DND-41 (cell line): ENCODE measurements at regions not wholly inside any gene's neighbourhood (a gene's known extent, or its start where the extent isn't known, plus 50 kb on each side); places are given as distances from the start of the nearest gene placed in this dataset.

Experiments used
- ATAC-seq: fragments of 200-7000 bp; cut with Tn5 transposase; 3 replicates; pipeline ENCODE4 v1.9.1; 2021; ENCODE audit warnings: low read depth; ENCODE audit not compliant: insufficient read depth
- DNase-seq: peaks from one replicate; pipeline ENCODE4 v3.0.0-alpha.2; 2020
- H2AFZ ChIP-seq: 2 replicates; pipeline ENCODE4 v1.6.0; 2012; ENCODE audit warnings: low read depth, low read length
- H3K27ac ChIP-seq: 2 replicates; pipeline ENCODE4 v1.5.1; 2012; ENCODE audit warnings: low read length, inconsistent platforms
- H3K27me3 ChIP-seq: fragments of 200-600 bp; sonication (generic); 2 replicates; pipeline ENCODE4 v1.6.0; 2012; ENCODE audit warnings: low read length, mild to moderate bottlenecking, inconsistent platforms; ENCODE audit not compliant: insufficient read depth, poor library complexity
- H3K36me3 ChIP-seq: 2 replicates; pipeline ENCODE4 v1.5.1; 2012; ENCODE audit warnings: low read length, inconsistent platforms; ENCODE audit not compliant: insufficient read depth
- H3K4me1 ChIP-seq: 2 replicates; pipeline ENCODE4 v1.5.1; 2012; ENCODE audit warnings: mild to moderate bottlenecking, low read length; ENCODE audit not compliant: insufficient read depth
- H3K4me2 ChIP-seq: 2 replicates; pipeline ENCODE4 v1.6.0; 2012; ENCODE audit warnings: mild to moderate bottlenecking, moderate library complexity, low read length, inconsistent platforms; ENCODE audit not compliant: insufficient read depth
- H3K4me3 ChIP-seq, 2 experiments: fragments of 200-600 bp in 1 of 2; shearing (Covaris generic) in 1 of 2; 2 replicates each; pipeline ENCODE4 v1.5.1; 2012 to 2016; ENCODE audit warnings: inconsistent platforms in 2 of 2, low read length in 2 of 2, mild to moderate bottlenecking in 2 of 2, low read depth in 1 of 2, moderate library complexity in 1 of 2
- H3K79me2 ChIP-seq: 2 replicates; pipeline ENCODE4 v1.6.0; 2012; ENCODE audit warnings: low read length, inconsistent platforms; ENCODE audit not compliant: insufficient read depth
- H3K9ac ChIP-seq: 2 replicates; pipeline ENCODE4 v1.6.0; 2012; ENCODE audit warnings: low read depth, mild to moderate bottlenecking, inconsistent platforms, low read length, moderate library complexity
- H3K9me3 ChIP-seq: 2 replicates; pipeline ENCODE4 v1.5.1; 2012; ENCODE audit warnings: low read length, moderate library complexity, mild to moderate bottlenecking, inconsistent platforms; ENCODE audit not compliant: insufficient read depth, severe bottlenecking
- H4K20me1 ChIP-seq: 2 replicates; pipeline ENCODE4 v1.6.0; 2012; ENCODE audit warnings: low read length; ENCODE audit not compliant: insufficient read depth
- EZH2 ChIP-seq: IDR thresholded peaks from 3 replicates; pipeline ENCODE4 v1.6.1; 2012; ENCODE audit warnings: borderline replicate concordance, low read depth, mild to moderate bottlenecking, moderate library complexity, low read length, inconsistent platforms; ENCODE audit not compliant: severe bottlenecking
- TF ChIP-seq, protein P1 (sequence below): IDR thresholded peaks from 2 replicates; pipeline ENCODE4 v1.5.1; 2012; ENCODE audit warnings: borderline replicate concordance, low read length, moderate library complexity, mild to moderate bottlenecking; ENCODE audit not compliant: poor library complexity, severe bottlenecking; ENCODE audit errors: extremely low read depth

DNA sequence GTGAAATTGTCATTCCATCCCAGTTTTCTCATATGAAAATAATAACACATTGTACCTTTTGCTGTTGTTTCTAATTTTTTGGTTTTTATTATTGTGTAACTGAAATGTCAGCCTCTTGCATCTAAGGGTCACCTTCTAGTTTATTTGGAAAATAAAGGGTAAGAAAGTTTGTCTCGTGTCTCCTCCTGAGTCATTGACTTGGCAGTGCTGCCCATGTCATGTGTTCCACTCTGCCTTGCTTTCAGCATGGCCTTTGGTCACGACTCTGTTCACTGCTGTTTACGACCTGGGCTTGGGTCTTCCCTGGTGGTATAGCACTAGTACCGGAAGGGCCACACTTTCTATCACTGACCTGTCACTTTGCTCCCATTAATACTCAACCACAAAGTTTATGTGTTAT lies 171.4 kb upstream of the RSPO3 start:
- Histone ChIP-seq H3K4me1 (no peaks in the 10 kb centered on the region), H3K4me2 (no peak overlapping the region), H3K79me2 (no peaks in the 10 kb centered on the region), H2AFZ (no peak overlapping the region), H3K9ac (no peak overlapping the region), H4K20me1 (no peaks in the 10 kb centered on the region), H3K36me3 (no peaks in the 10 kb centered on the region), H3K27ac (no peak overlapping the region), H3K4me3 (no peak overlapping the region), H3K9me3 (no peaks in the 10 kb centered on the region), H3K27me3 (no peaks in the 10 kb centered on the region)
- TF ChIP-seq, protein P1, sequence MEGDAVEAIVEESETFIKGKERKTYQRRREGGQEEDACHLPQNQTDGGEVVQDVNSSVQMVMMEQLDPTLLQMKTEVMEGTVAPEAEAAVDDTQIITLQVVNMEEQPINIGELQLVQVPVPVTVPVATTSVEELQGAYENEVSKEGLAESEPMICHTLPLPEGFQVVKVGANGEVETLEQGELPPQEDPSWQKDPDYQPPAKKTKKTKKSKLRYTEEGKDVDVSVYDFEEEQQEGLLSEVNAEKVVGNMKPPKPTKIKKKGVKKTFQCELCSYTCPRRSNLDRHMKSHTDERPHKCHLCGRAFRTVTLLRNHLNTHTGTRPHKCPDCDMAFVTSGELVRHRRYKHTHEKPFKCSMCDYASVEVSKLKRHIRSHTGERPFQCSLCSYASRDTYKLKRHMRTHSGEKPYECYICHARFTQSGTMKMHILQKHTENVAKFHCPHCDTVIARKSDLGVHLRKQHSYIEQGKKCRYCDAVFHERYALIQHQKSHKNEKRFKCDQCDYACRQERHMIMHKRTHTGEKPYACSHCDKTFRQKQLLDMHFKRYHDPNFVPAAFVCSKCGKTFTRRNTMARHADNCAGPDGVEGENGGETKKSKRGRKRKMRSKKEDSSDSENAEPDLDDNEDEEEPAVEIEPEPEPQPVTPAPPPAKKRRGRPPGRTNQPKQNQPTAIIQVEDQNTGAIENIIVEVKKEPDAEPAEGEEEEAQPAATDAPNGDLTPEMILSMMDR, result no peak
- no peak for TF ChIP-seq EZH2
- no peak for DNase-seq
- ATAC-seq, result no peak

DNA sequence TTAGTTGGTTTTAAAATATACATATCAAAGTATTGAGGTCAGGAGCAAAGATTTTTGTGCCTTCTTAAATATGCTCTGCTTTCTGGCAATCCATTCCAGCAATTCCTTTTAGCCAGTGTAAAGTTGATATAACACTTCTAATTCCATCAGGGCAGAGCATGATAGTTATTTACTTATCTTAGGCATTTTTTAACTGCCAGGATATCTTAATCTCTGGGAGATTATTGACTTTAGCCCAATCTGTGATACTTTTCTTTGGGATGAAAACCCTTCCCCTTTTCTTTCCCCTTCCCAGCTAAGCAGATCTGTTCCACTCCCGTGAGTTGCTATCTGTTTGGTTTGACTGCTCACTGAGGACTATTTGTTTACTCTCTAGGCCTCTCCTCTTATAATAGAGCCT lies 168.7 kb upstream of the RSPO3 start:
- Histone ChIP-seq H4K20me1 (no peaks in the 10 kb centered on the region), H3K4me2 (no peak overlapping the region), H2AFZ (no peak overlapping the region), H3K27ac (no peak overlapping the region), H3K79me2 (no peaks in the 10 kb centered on the region), H3K27me3 (no peaks in the 10 kb centered on the region), H3K4me3 (no peak overlapping the region), H3K9ac (no peak overlapping the region), H3K4me1 (no peaks in the 10 kb centered on the region), H3K9me3 (no peaks in the 10 kb centered on the region), H3K36me3 (no peaks in the 10 kb centered on the region)
- no peak for ATAC-seq
- TF ChIP-seq EZH2, result no peak
- TF ChIP-seq, protein P1, result no peak
- no peak for DNase-seq

DNA sequence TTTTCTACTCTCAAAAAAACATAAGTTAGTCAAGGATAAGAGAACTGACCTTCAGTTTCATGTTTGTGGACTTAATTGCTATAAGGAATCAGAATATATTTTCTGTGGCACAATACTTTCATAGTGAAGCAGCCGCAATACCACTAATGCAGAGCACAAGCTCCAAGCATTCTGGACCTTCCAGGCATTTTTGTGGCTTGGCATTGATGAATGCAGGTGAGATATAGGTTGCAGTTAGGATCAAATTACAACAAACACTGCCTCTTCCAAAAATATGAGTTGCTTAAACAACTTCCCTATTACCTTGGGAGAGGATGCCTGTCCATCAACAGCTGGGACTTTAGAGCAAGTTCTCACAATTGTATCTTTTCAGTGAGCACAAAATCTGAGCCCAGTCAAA lies 162.8 kb upstream of the RSPO3 start:
- ATAC-seq (no peak), DNase-seq (no peak)
- Histone ChIP-seq H3K27ac (no peak overlapping the region), H3K4me1 (no peaks in the 10 kb centered on the region), H3K4me2 (no peak overlapping the region), H3K27me3 (no peaks in the 10 kb centered on the region), H3K79me2 (no peaks in the 10 kb centered on the region), H3K9ac (no peak overlapping the region), H3K9me3 (no peaks in the 10 kb centered on the region), H3K4me3 (no peak overlapping the region), H2AFZ (no peak overlapping the region), H4K20me1 (no peaks in the 10 kb centered on the region), H3K36me3 (no peaks in the 10 kb centered on the region)
- TF ChIP-seq EZH2, result no peak

DNA sequence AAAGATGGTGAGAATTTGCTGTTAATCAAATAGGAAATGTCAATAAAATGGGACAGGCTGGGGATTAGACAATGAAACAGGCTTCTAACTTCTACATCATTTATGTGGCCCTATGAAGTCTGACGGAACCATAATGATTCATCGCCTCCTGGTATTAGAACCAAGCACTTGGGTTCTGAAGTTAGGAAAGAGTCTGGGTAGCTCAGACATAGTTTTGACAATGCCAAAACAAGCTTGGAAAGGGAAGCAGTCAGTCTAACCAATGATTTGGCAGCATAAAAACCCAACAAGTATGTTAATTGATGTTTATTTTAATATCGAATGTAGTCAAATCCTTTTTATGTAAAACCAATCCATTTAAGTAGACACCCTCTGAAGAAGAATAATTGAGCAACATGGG lies 160.8 kb upstream of the RSPO3 start:
- no peak for TF ChIP-seq EZH2
- TF ChIP-seq, protein P1, result no peak

More for the DNA sequence above, 160.8 kb upstream of the RSPO3 start:
- Histone ChIP-seq H3K4me1 (no peaks in the 10 kb centered on the region), H4K20me1 (no peaks in the 10 kb centered on the region), H3K9ac (no peak overlapping the region), H3K36me3 (no peaks in the 10 kb centered on the region), H3K4me2 (no peak overlapping the region), H3K79me2 (no peaks in the 10 kb centered on the region), H3K4me3 (no peak overlapping the region), H3K9me3 (no peaks in the 10 kb centered on the region), H3K27me3 (no peaks in the 10 kb centered on the region), H3K27ac (no peak overlapping the region), H2AFZ (no peak overlapping the region)
- DNase-seq (no peak), ATAC-seq (no peak)
